ENCODE measurements at regions not wholly inside any gene's neighbourhood (a gene's known extent, or its start where the extent isn't known, plus 50 kb on each side); places are given as distances from the start of the nearest gene placed in this dataset.
A peak's percentile ranks its signal among the peaks of the same experiment; 100 is the strongest.
"Not testable (repeated sequence)": the region's sequence is repeated elsewhere in the genome, so short reads cannot be mapped to it uniquely, and the experiment has no call there.

GRCh38 chr10:53356616-53357349 lies 584.2 kb upstream of the MBL2 start:
- DNase-seq (ENCODE audit: low read depth) = no peak

GRCh38 chr10:53342531-53342930 lies 569.9 kb upstream of the MBL2 start:
- DNase-seq (ENCODE audit: low read depth) = not testable (repeated sequence)

GRCh38 chr10:53338199-53338598 lies 565.6 kb upstream of the MBL2 start:
- not testable (repeated sequence) for DNase-seq (ENCODE audit: low read depth)

- not testable (repeated sequence) for DNase-seq (ENCODE audit: low read depth)
These were observed 563.3 kb upstream of the MBL2 start for GRCh38 chr10:53335803-53336422.

GRCh38 chr10:53331460-53331859 lies 558.9 kb upstream of the MBL2 start:
- DNase-seq (ENCODE audit: low read depth) = no peak

- not testable (repeated sequence) for DNase-seq (ENCODE audit: low read depth)
These were observed 554.1 kb upstream of the MBL2 start for GRCh38 chr10:53326401-53327305.

GRCh38 chr10:53325066-53325465 lies 552.5 kb upstream of the MBL2 start:
- no peak for DNase-seq (ENCODE audit: low read depth)

- DNase-seq (ENCODE audit: low read depth) = peak; percentile 10
These were observed 543.1 kb upstream of the MBL2 start for GRCh38 chr10:53315709-53316108.

GRCh38 chr10:53314876-53315275 lies 542.3 kb upstream of the MBL2 start:
- peak; percentile 88 for DNase-seq (ENCODE audit: low read depth)

- DNase-seq (ENCODE audit: low read depth) = no peak
These were observed 525.9 kb upstream of the MBL2 start for GRCh38 chr10:53298443-53298842.

GRCh38 chr10:53284615-53285182 lies 512.1 kb upstream of the MBL2 start:
- DNase-seq (ENCODE audit: low read depth) = no peak

GRCh38 chr10:53276797-53277196 lies 504.2 kb upstream of the MBL2 start:
- DNase-seq (ENCODE audit: low read depth) = no peak

GRCh38 chr10:53269482-53269881 lies 496.9 kb upstream of the MBL2 start:
- DNase-seq (ENCODE audit: low read depth) = no peak

GRCh38 chr10:53260213-53260612 lies 487.6 kb upstream of the MBL2 start:
- DNase-seq (ENCODE audit: low read depth) = no peak

GRCh38 chr10:53256623-53257022 lies 484.0 kb upstream of the MBL2 start:
- DNase-seq (ENCODE audit: low read depth) = no peak

GRCh38 chr10:53255661-53256205 lies 483.1 kb upstream of the MBL2 start:
- no peak for DNase-seq (ENCODE audit: low read depth)

GRCh38 chr10:53253221-53253620 lies 480.6 kb upstream of the MBL2 start:
- no peak for DNase-seq (ENCODE audit: low read depth)

- DNase-seq (ENCODE audit: low read depth) = no peak
These were observed 467.3 kb upstream of the MBL2 start for GRCh38 chr10:53239873-53240272.

GRCh38 chr10:53236941-53237340 lies 464.4 kb upstream of the MBL2 start:
- DNase-seq (ENCODE audit: low read depth) = no peak

- DNase-seq (ENCODE audit: low read depth) = peak; percentile 1
These were observed 461.2 kb upstream of the MBL2 start for GRCh38 chr10:53233749-53234148.

GRCh38 chr10:53230651-53231050 lies 458.1 kb upstream of the MBL2 start:
- no peak for DNase-seq (ENCODE audit: low read depth)
